GM18498 (cell line): ENCODE measurements at regions not wholly inside any gene's neighbourhood (a gene's known extent, or its start where the extent isn't known, plus 50 kb on each side); places are given as distances from the start of the nearest gene placed in this dataset.
A peak's percentile ranks its signal among the peaks of the same experiment; 100 is the strongest.

Source experiments
- ATAC-seq: cut with Tn5 transposase; IDR thresholded peaks from one replicate; pipeline ENCODE4 v1.9.1; 2021; ENCODE audit warnings: mild to moderate bottlenecking, moderate library complexity; ENCODE audit not compliant: unreplicated experiment

DNA sequence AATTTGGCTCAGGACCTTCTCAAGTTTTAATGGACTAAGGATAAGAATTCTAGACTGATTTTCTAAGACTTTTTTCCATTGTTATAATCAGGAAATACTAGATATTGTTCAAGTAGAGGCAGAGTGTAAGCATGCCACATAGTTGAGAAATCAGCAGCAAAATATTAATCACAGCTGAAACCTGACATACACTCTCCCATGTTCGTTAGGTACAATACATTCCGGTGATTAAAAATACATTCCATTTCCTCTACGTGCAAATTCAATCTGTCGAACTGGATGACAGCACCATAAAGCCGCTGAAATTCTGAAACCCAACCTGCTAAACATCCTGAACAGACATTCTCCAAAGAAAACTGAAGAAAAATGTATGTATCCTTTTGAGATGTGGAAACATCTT, 587.6 kb upstream of the DIPK2B start:
- no peak for ATAC-seq

DNA sequence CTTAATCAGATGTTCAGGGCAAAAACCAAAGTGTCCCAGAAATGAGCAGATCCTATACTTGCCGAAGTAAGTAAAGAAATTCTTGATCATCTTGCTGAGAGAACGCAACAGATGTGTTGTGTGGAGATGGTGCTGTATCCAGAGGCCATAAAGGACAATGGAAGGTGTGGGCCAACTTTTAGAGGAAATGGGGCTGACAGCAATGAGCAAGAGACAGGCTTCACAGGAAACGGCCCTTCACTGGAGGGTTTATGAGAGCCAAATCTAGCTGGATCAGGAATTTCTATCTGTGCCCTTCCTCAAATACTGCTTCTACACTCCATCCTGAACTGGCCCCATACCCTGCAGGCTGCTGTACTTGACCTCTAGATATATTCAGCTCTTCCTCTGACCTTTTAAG, 583.9 kb upstream of the DIPK2B start:
- no peak for ATAC-seq

DNA sequence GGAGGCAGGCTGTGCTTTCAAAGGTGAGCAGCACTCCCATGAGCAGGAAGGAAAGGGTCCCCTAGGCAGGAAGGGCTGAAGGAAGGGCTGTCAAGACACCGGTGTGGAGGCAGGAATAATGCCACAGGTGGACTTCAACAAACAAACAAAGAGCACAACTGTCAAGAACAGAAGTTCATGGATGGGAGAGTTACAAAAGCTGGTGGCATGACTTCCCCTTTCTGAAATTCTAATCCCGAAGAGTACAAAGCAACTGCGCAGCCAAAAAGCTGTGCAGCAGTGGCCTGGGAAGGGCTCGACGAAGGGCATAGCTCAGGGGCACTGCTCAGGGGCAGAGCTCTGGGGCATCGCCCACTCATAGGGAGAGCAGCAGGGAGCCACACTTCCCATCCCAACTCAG, 582.3 kb upstream of the DIPK2B start:
- ATAC-seq = no peak

DNA sequence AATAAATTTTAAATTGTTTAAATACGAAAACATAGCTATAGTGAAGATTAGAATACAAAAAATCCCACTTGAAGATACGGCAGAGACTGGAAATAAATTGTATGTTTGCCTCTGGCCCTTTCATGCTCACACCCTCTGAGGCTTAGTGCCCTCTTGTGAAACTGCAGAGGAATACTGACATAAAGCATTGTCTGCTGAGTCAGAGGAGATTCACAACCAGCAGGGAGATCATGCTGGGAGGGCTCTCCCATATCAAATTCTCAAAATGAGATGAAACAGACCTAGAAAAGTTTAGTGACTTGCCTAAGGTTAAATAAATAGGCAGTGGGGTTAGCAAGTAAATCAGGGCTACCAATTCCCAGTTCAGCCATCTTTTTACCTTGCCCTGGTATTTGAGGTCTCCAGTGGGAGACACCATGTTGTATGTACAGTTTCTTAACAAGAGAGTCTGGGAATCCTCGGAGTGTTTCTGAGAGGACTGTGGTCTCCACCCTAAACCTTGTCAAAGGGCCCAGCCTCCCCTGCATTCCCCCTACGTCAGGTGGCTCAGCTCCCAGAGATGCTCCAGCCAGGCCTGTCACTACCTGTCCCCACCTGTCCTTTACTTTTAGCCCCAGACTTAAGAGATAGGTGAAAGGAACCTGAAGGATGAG, 581.4 kb upstream of the DIPK2B start:
- no peak for ATAC-seq

DNA sequence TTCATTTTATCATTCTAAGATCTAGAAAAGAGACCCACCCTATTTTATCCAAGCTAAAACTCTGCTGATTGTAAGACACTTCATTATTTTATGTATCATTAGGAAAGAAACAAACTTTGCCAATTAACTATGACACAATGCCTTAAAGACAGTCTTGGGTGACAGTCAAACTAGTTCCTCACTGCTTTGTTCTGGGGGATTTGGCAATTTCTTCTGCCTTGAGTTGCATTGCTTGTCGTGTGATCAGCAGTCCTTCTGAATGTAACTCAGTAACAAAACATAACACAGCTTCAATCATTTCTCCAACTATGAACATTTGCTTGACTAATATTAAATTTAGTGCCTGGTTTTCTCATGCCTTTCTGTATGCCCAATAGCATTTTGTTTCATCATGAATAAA, 577.9 kb upstream of the DIPK2B start:
- no peak for ATAC-seq

DNA sequence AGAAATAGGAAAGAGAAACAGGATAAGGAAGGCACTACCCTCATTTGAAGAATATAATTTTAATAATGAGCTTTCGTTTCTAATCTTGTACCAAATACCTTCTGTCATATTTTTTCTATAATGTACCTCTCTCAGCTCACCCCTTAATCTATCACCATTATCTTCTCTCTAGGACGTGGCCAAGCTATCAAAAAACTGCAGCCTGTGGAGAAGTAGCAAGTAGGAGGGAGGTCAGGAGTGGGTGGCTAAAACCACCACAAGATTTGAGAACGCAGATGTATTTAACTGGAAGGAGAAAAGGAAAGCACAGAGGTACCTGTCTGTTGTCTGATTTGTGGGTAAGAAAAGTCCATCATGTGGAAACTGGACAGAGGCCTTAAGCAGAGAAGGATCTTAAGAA, 576.7 kb upstream of the DIPK2B start:
- ATAC-seq = no peak

DNA sequence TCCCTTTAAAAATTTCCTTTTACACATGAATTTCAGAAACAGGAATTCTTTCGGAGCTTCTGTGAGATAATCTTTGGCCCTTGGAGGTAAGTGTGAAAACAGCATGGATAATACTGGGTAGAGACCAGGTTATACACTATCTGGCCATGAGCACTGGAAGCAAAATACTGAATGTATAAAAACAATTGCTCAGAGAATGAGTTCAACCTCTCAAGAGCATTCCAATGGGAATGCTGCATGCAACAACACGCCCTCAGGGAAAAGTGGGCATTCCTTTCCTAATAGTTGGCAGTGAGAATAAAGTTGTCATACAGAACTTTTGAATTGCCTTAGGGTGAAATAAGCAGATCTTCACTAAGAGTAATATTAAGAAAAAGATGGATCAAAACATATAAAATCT, 574.8 kb upstream of the DIPK2B start:
- no peak for ATAC-seq

DNA sequence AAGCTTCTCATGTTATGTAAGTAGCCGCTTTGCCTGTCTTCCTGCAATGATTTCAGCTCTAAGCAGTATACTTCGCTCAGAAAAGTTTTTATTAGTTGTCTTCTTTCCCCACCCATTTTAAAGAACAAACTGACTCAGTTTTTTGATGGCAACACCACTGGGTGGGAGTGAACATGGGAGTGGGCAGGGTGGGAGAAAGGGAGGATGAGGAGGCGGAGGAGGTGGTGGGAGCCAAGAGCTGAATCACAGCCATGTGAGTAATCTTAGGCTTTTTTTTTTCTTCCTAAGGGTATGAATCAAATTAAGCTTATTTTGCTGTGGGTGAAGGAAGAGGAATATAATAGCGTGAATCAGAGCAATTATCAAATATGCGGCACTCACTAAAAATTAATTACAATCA, 574.3 kb upstream of the DIPK2B start:
- no peak for ATAC-seq

DNA sequence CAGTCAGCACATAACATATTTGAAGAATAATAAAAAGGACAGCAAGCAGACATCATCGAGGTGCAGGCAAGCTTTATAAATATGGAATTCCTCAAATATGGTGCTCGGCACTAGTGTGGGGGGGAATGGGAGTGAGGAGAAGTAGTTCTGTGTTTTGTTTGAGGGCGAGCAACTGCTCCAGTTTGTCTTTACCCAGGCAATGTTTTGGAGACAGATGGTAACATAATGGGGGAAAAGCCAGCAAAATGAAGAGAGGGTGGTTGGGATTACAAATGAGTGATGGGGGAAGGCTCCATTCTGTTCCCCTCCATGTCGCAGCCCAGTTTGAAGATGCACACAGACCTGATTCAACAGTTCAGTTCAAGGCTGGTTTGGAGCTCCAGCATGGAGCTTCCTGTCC, 572.9 kb upstream of the DIPK2B start:
- no peak for ATAC-seq

DNA sequence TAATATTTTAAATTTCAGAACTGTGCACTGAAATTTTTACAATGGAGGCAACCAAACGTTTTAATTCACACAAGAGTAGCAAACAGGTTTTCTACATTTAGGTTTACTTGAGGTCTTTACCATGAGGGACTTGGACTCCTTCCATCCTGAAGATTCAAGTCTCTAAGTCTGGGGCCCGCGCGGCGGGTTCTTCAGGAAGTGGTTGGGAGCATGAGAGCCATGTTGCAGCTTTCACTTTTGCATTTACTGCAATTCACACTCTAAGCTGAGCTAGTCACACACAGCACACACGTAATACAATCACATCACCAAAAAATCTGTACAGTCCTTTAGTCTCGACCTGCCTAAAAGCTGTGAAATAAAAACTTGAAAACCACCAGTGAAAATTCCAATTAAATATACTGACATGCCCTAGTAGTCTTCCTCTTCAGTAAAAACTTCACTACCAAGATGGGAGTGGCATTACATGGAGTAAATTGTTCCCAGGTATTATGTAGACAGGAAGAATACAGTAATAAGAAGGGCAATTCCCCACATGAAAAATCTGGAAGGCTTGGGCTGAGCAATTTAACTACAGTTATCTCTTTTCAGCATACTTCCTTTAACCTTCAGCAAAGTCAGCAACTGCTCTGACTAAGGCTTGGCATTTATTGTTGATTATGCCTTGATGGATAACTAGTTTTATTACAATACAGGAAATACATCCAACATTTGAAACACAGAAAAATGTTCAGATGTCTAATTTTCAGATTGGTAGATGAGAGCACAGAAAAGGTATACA, 571.1 kb upstream of the DIPK2B start:
- ATAC-seq = peak; percentile 59

DNA sequence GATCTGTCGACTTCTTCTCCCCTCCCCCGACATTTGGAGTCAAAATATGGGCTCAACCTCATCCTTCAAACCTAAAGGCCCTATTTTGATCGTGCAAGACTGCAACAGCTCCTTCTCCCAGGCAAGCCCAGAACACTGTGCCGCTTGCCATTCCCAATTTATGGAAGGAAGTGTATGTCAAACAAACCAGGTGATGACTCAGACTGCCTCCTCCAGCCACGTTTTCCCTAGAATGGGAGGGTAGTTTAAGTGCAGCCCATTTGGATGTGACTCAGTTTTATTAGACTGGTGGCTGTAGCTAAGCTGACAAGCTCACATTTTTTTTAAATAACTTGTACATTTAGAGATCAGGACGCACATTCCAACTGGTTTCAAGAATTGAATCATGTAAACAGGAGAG, 570.4 kb upstream of the DIPK2B start:
- no peak for ATAC-seq

DNA sequence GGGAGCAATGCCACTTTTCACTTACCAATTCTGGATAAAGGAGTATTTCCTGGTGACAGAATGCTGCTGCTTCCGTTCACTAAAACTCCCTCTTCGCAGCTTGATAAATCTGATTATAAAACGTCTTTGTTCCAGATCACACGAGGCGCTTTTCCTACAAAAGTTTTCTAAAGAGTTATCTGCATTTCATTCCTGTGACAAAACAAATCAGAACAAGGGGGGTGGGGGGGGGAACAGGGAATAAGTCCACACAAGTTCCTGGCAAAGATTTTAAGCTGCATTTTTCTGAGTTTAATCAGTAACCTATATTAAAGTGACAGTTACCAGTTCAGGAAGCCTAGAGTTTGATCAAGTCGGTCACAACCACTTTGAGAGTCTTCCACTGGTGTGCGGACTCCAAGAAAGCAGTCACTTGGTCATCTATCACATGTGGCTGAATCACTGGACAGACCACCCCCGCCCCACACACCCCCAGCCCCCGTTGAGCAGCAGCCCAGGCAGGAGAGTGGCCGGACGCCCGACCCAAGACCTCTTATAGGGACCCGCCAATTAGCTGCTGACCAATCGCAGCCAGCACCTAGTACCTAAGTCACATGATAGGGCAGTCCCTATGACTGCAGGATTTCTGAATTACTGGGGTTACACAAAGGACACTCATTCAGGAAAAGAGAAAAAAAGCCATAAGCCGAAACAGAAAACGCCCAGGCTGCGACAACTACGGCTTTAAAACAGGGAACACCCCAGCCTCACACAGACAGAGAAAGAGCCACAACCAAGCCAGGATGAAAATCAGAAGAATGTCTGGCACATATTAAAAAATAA, 569.3 kb upstream of the DIPK2B start:
- ATAC-seq = peak; percentile 84

DNA sequence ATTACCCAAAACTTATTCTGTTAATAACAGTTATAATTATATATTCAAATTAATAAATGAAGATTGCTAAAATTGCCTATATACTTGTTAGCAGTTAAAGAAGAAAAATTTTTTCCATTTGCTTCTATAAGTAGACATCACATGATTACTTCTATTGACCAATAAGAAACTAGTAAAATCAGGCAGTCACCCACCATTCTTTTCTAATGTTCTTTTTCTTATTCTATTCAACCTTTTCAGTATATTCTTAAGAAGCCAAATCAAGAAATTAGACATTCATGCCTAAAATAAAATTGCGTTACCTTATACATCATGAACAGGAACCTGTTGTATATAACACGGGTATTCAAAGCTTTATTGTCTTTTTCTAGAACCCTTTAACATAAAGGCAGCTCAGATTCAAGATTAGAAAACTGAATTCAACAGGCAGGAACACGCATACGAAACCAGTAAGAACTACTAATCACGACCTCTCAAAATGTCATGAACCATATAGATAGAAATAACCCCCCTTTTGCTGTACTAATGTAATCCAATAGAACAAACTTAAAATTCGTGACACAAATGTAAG, 568.1 kb upstream of the DIPK2B start:
- no peak for ATAC-seq

DNA sequence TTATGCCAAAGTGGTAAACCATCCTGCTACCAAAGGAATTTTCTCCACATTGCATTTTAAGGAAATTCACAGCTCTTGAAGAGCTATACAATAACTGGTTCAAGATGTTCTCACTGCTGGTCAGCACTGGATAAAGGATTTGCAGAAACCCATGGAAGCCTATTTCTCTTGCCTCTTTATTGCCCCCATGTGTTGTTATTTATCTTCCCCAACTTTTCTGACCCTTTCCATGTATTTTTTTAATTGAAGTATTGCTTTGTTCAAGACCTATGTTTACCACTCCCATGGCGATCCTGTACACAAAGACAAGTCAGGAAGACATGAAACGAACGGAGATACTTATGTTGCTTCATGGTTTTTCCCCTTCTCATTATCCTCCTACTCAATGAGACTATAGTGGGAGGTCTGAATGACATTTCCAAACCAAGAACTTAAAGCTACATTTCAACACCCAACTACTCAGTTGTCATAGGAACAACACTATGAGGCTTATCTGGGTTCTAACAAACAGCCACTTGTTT, 566.4 kb upstream of the DIPK2B start:
- ATAC-seq = no peak

DNA sequence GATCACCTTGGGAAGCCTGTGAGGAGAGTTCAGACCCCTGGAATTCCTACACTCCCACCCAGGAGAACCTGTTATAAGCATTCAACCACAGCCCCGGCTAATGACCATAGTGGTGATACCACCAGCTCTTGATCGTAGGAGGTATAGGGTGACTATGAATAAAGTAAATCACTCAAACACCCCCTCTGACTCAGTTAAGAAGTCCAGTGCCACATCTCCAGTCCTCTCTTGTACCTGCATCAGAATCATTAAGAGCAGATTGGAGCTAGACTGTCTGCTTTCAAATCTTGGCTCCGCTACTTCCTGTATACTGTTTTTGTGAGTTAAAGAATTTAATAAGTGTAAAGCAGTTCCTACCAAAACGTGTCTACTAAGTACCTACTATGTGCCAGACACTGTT, 565.1 kb upstream of the DIPK2B start:
- no peak for ATAC-seq

DNA sequence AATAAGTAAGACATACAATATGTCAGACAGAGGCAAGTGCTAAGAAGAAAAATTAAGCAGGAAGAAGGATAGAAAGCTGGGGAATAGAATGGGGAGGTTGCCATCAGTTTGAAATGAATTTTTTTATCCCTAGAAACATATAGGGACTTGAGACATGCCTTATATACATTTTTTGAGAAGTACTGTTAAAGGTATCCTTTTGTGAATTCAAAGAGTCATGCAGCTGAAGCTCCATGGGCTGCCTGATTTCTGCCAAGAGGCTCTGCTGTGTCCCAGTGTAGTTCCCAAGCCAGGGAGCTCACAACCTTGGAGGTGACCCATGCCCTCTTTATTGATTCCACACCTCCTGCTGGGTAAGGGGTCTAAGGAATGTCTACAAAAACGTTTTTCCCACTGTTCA, 564.6 kb upstream of the DIPK2B start:
- ATAC-seq = no peak

DNA sequence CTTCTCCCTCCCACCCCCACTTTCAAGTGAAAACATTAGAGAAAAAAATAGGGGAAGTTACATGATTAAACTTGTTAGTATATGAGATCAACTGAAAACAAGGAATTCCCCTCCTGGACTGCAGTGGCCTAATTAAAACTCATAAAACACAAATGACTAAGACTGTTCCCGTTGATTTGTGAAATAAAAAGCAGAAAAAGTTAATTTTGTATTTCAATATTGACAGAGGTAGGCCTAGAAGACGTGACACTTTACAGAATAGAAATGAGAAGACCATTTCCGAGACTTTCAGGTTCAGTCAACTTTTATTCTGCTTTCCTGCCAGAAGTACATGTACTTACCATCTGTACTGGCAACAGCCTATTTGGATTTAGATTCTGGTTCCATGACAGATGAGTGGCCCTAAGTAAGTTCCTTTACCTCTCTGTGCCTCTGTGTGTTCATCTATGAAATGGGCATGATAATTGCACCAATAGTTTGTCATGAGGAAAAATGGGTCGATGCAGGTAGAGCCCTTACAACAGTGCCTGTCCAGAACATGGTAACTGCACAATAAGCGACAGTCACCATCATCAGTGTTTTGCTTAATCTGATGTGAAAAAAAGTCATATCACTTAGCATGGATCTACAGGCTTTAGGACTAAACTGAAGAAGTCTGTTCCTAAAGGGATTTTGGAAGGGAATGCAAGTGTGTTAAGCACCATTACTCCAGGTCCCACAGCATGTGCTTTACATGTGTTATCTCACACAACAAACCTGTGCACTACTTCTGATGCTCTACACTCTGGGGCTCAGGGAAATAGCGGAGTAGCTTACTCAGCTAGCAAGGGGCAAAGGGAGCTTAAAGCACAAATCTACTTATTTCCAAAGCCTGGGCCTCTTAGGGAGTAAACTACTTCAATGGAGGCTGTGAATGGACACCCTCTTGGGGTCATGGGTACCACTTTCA, 562.3 kb upstream of the DIPK2B start:
- ATAC-seq = no peak

DNA sequence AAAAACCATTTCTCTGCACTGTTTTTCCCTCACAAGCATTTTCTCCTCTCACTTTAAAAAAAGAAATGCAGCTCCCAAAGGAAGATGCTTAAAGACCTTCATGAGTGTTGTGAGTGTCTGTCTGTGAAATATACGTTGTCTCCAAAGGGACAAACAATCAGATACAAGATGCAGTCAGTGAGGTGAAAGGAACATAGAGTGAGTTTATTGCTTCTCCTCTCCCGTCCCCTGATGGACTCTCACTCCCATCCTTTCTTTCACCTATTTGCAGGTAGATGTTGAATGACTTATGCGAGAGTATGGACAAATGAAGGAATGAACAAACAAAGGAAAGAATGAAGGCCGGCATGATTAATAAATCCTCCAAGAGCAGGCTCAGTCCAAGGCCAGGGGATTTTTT, 561.2 kb upstream of the DIPK2B start:
- no peak for ATAC-seq

DNA sequence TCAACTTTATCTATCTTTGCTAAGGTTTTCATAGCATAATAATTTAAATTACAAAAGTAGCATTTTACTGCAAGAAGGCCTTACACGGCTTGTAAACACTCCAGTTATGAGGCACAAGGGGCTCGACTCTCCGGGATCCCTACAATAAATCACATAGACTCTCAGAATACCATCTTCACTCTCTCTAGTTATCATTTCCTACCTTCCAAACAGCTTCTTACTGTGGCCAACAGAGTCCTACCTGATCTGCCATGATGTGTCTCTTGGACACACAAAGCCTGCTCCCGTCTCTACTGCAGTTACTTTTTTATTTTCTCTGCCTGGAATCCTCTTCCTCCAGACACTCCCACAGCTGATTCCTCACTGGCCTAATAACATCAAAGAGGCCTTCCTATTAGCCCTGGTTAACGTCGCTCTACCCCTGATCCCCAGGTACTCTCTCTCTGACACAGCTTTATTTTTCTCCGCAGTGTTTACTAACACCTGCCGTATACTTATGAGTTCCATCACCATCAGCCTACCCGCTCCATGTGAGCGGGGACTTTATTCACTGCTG, 559.6 kb upstream of the DIPK2B start:
- ATAC-seq = no peak
